Breast epithelium (tissue), 4 donors: ENCODE measurements at regions not wholly inside any gene's neighbourhood (a gene's known extent, or its start where the extent isn't known, plus 50 kb on each side); places are given as distances from the start of the nearest gene placed in this dataset.
A peak's percentile ranks its signal among the peaks of the same experiment; 100 is the strongest.
"Not testable (repeated sequence)": the region's sequence is repeated elsewhere in the genome, so short reads cannot be mapped to it uniquely, and the experiment has no call there.

Experiments
- DNase-seq, 2 donors: peaks; one replicate each; pipeline ENCODE4 v3.0.0-alpha.2; 2019; ENCODE audit warnings: low spot score in 2 of 2
- H3K27ac ChIP-seq, 2 donors: fragments of 200-600 bp; sonication (generic) in 1 of 2; one replicate each; pipeline ENCODE4 v1.5.1; 2016 to 2019; ENCODE audit warnings: mild to moderate bottlenecking in 1 of 2
- H3K27me3 ChIP-seq, 2 donors: fragments of 200-600 bp; sonication (generic) in 1 of 2; one replicate each; pipeline versions ENCODE4 v1.5.1 to v1.6.0; 2017 to 2019; ENCODE audit warnings: control low read depth in 1 of 2, mild to moderate bottlenecking in 1 of 2
- H3K36me3 ChIP-seq: fragments of 200-600 bp; one replicate; pipeline ENCODE4 v1.5.1; 2019
- H3K4me1 ChIP-seq, 2 donors: fragments of 200-600 bp; sonication (generic); one replicate each; pipeline ENCODE4 v1.5.1; 2016 to 2019; ENCODE audit warnings: control low read depth in 1 of 2
- H3K4me3 ChIP-seq, 3 donors: fragments of 200-600 bp; sonication (generic); 1 replicate in 2 of 3; 2 replicates in 1 of 3; pipeline ENCODE4 v1.5.1; 2016 to 2019; ENCODE audit warnings: mild to moderate bottlenecking in 3 of 3, moderate library complexity in 2 of 3
- H3K9me3 ChIP-seq, 2 donors: fragments of 200-600 bp; sonication (generic) in 1 of 2; one replicate each; pipeline ENCODE4 v1.5.1; 2016 to 2019; ENCODE audit warnings: control low read depth in 1 of 2
- intact Hi-C: fragments of 100-400 bp; cut with DNase I; formaldehyde crosslinking; loops from one replicate; pipeline ENCODE4 v1.15.1; 2023; ENCODE audit warnings: low total_unique reads

DNA sequence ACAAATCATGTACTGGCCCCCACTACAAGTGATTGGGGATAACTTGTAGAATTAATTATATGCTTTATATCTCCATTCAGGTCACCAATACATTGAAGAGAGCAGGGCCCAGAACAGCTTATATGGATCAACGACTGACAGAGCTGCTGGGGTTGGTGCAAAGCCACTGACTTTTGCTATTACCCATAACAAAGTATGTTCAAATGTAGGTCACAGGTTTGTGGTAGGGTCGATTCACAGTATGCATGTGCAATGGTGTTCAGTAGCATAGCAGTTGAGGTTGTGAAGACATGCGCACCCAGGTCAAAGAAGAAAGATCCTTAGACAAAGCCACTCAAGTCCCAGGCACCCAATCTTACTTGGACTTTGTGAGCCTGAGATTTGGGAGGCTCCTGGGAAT is 110.6 kb downstream of the NBPF8 start:
- H3K27me3 ChIP-seq, H3K36me3 ChIP-seq, intact Hi-C loops, DNase-seq, H3K4me1 ChIP-seq, H3K4me3 ChIP-seq, H3K9me3 ChIP-seq, H3K27ac ChIP-seq: not testable (repeated sequence)

GRCh38 chr1:120529475-120530089 is 114.7 kb downstream of the NBPF8 start:
- intact Hi-C loops, H3K36me3 ChIP-seq, H3K4me1 ChIP-seq: not testable (repeated sequence)

DNA sequence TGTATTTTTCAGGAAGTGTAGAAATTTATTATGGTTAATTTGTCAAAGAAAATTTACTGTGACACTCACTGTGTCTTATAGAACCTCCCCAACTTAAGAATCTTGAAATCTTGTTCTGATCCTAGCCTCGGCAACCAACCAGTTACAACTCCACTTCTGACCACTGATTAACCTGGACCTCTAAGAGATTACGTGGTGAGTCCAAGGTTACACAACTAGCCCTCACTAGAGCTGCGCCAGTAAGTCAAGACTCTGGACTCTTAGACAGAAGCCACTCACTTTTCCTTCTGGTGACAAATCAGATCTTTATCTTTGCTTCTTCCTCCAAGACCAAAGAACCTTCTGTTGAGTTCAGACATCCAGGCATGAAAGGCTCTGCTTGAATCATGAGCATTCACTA is 116.6 kb downstream of the NBPF8 start:
- H3K9me3 ChIP-seq, DNase-seq, H3K27me3 ChIP-seq, H3K27ac ChIP-seq, intact Hi-C loops, H3K4me1 ChIP-seq, H3K36me3 ChIP-seq, H3K4me3 ChIP-seq: not testable (repeated sequence)

More at GRCh38 chr1:120529475-120530089, 114.7 kb downstream of the NBPF8 start:
- DNase-seq, H3K27me3 ChIP-seq, H3K9me3 ChIP-seq, H3K4me3 ChIP-seq, H3K27ac ChIP-seq: not testable (repeated sequence)

DNA sequence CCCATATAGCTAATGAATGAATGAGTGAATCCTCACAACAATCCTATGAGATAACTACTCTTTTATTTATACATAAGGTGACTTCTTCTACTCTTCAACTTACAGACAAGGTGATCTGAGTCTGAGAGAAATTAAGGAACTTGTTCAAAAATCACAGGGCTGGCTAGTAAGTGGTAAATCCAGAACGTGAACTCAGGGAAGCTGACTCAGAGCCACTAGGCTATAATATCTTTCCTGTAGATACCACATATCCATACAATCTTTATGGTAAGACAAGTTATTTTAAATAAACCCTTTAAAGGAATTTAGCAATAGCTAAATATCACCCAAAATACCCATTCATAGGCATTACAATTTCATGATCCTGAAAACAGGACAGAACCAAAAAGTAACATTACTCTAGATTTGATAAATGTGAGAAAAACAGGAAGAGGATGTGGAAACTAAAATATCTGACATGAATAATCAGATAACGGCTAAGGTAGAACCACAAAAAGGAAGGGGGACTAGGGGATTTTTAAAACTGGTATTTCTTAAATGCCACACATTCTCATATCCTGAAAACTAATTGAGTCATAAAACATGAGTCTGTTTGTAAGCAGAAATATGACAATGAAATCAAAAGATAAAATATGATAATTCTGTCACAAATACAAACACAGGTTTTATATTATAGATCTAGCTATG is 119.7 kb downstream of the NBPF8 start:
- H3K27ac ChIP-seq, H3K9me3 ChIP-seq, H3K36me3 ChIP-seq, intact Hi-C loops, H3K27me3 ChIP-seq, DNase-seq, H3K4me1 ChIP-seq, H3K4me3 ChIP-seq: not testable (repeated sequence)

- H3K9me3 ChIP-seq, H3K4me3 ChIP-seq, H3K27me3 ChIP-seq, intact Hi-C loops, H3K4me1 ChIP-seq, DNase-seq, H3K36me3 ChIP-seq, H3K27ac ChIP-seq: not testable (repeated sequence)
These were observed 120.2 kb downstream of the NBPF8 start for GRCh38 chr1:120535052-120535451.

DNA sequence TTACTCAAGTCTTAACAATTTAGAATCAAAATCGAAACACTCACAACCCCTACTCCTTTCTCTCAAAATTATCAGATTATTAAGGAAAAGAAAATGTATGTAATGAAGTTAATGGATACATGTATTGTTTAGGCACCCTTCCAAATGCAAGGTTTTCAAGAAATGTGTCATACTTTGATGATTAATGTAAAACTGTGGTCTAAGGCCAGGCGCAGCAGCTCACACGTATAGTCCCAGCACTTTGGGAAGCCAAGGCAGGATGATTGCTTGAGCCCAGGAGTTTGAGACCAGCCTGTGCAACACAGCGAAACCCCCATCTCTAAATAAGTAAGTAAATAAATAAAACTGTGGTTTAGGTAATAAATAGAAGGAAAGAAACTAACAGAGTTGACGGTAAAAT is 126.6 kb downstream of the NBPF8 start:
- H3K4me1 ChIP-seq, DNase-seq, intact Hi-C loops, H3K9me3 ChIP-seq, H3K27ac ChIP-seq, H3K27me3 ChIP-seq, H3K36me3 ChIP-seq, H3K4me3 ChIP-seq: not testable (repeated sequence)

- intact Hi-C loops, H3K36me3 ChIP-seq, H3K4me3 ChIP-seq: not testable (repeated sequence)
These were observed 127.5 kb downstream of the NBPF8 start for GRCh38 chr1:120542365-120542764.

GRCh38 chr1:120542940-120543339 is 128.1 kb downstream of the NBPF8 start:
- intact Hi-C loops, H3K27ac ChIP-seq, H3K36me3 ChIP-seq, H3K4me1 ChIP-seq, H3K4me3 ChIP-seq, H3K9me3 ChIP-seq, DNase-seq, H3K27me3 ChIP-seq: not testable (repeated sequence)

More at GRCh38 chr1:120542365-120542764, 127.5 kb downstream of the NBPF8 start:
- not testable (repeated sequence) for H3K27ac ChIP-seq, H3K4me1 ChIP-seq, H3K27me3 ChIP-seq, H3K9me3 ChIP-seq, DNase-seq

DNA sequence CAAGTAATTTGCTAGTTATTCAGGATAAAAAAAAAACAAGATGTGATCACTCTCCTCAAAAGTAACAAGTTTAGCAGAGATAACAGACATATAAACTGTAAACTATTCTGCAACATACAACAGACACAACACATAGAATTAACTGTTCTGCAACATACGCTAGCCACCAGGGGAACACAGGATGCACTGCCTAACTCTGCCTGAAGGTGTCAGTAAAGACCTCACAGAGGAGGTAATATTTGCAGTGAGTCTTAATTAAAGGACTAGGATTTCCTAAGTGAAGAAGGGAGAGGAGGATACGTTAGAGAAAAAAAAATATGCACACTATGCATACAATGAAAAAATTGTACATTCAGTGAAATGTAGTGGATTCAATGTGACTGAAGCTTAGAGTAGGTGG is 129.6 kb downstream of the NBPF8 start:
- H3K36me3 ChIP-seq, H3K27me3 ChIP-seq, H3K9me3 ChIP-seq, intact Hi-C loops, H3K4me3 ChIP-seq, H3K4me1 ChIP-seq, H3K27ac ChIP-seq: not testable (repeated sequence)
- peak; percentile 59 to 67 for DNase-seq

DNA sequence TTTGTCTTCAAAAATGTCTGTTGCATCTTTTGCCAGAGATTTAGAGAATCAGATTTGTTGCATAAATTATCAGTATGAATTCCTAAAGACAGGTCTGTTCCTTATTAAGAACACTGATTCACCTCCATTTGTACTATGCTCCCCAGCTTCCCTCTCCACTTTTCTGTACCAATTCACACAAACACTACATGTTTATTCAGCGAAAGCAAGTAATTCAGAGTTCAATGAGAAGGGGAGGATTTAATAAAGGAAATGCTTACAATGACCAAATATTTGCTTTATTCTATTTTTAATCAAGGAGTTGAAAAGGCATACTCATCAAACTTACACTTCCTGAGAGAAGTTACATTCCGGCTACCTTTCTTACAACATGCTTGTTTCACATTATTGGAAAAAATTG is 135.5 kb downstream of the NBPF8 start:
- H3K27ac ChIP-seq, DNase-seq: not testable (repeated sequence)

DNA sequence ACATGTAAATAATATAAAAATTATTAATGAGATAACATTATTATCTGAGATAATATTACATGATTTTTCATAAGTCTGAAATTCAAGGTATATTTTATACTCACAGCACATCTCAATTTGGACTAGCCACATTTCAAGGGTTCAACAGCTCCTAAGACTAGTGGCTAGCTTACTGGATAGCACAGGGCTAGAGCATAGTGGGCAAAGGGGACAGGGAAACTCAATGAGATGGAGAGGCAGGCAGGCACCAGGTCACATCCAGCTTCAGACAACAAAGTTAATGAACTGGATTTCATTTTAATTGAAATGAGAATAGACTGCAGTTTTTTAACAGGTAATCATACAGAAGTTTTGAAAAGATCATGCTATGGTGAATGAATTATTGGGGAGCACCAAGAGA is 137.4 kb downstream of the NBPF8 start:
- H3K9me3 ChIP-seq, H3K4me3 ChIP-seq, DNase-seq, intact Hi-C loops, H3K27me3 ChIP-seq, H3K36me3 ChIP-seq, H3K27ac ChIP-seq, H3K4me1 ChIP-seq: not testable (repeated sequence)

More for the DNA sequence above, 135.5 kb downstream of the NBPF8 start:
- H3K9me3 ChIP-seq, H3K36me3 ChIP-seq, H3K4me3 ChIP-seq, intact Hi-C loops, H3K27me3 ChIP-seq, H3K4me1 ChIP-seq: not testable (repeated sequence)

DNA sequence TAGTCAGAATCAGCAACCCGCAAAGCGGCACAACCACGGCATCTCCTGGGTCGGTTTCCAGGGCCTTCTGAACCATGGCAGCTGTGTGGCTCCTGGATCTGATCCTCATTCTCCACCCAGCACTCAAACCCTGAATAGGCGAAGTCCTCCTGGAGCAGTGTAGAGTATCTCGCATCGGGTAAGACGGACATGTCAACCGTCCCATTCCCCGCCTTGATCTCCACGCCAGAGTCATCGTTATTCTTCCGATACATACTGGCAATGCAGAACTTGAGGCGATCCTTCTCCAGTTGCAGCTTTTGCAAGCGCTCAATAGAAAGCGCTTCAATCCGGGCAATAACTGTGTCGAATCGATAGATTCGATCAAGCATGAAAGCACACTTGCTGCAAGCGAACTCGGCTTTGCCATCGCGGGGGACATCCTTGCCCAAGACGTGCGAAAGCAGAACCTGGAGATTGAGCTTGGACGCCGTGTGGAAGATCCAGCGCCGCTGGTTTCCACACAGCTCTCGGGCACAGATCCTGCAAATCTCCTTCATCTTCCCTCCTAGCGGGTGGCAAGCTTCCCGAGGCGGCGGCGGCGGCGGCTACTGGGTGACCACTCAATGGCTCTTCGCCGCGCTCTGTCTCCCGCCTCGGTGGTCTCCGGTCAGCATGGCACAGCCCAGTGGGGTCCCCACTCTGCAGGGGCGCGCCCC is 142.9 kb downstream of the NBPF8 start:
- intact Hi-C loops, H3K4me1 ChIP-seq, H3K9me3 ChIP-seq, H3K36me3 ChIP-seq, H3K27me3 ChIP-seq, DNase-seq: not testable (repeated sequence)
- H3K4me3 ChIP-seq, result peak overlapping the region; percentile 41 to 67 (median 55)
- peak overlapping the region in 1 of 2 donors; percentile 82 for H3K27ac ChIP-seq
